GM12891 (cell line): ENCODE measurements at regions not wholly inside any gene's neighbourhood (a gene's known extent, or its start where the extent isn't known, plus 50 kb on each side); places are given as distances from the start of the nearest gene placed in this dataset.

ENCODE experiments used
- PAX5 ChIP-seq: IDR thresholded peaks from 2 replicates; pipeline ENCODE4 v1.6.1; 2011; ENCODE audit warnings: low read length, moderate library complexity, mild to moderate bottlenecking; ENCODE audit not compliant: insufficient read depth, severe bottlenecking
- POLR2A ChIP-seq: IDR thresholded peaks from 2 replicates; pipeline ENCODE4 v1.6.1; 2011; ENCODE audit warnings: low read depth, low read length, control low read depth
- POLR2AphosphoS5 ChIP-seq: IDR thresholded peaks from 2 replicates; pipeline ENCODE4 v1.6.1; 2011; ENCODE audit warnings: low read depth, low read length, control low read depth
- POU2F2 ChIP-seq: IDR thresholded peaks from 2 replicates; pipeline ENCODE4 v1.6.1; 2011; ENCODE audit warnings: low read depth, mild to moderate bottlenecking, control low read depth, low read length, moderate library complexity
- SPI1 ChIP-seq: IDR thresholded peaks from 2 replicates; pipeline ENCODE4 v1.6.1; 2011; ENCODE audit warnings: low read depth, low read length, control low read depth
- TAF1 ChIP-seq: IDR thresholded peaks from 2 replicates; pipeline ENCODE4 v1.6.1; 2011; ENCODE audit warnings: low read depth, low read length, control low read depth

DNA sequence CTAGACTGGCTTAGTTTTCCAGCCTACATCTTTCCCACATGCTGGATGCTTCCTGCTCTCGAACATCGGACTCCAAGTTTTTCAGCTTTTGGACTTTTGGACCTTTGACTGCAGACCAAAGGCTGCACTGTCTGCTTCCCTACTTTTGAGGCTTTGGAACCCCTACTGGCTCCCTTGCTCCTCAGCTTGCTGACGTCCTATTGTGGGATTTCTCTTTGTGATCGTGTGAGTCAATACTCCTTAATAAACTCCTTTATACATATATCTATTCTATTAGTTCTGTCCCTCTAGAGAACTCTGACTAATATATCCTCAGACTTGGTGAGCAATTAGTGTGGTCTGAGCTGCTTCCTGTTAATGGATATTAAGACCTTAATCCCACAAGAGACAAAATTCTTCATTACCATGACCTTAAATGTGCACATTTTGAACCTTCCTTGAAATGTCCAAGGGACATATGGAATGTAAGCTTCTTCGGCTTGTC lies 752.9 kb downstream of the CDH18 start:
- TF ChIP-seq POLR2A: no peak
- no peak for TF ChIP-seq TAF1
- TF ChIP-seq POLR2AphosphoS5: no peak
- TF ChIP-seq POU2F2: no peak
- no peak for TF ChIP-seq PAX5
- no peak for TF ChIP-seq SPI1
